Right ventricle myocardium inferior (tissue), 1 donor: ENCODE measurements at regions not wholly inside any gene's neighbourhood (a gene's known extent, or its start where the extent isn't known, plus 50 kb on each side); places are given as distances from the start of the nearest gene placed in this dataset.

ENCODE experiments used
- ATAC-seq: fragments of 200-7000 bp; cut with Tn5 transposase; one replicate; pipeline ENCODE4 v1.9.1; 2020; ENCODE audit warnings: mild to moderate bottlenecking, moderate library complexity
- DNase-seq: peaks from one replicate; pipeline ENCODE4 v3.0.0; 2021; ENCODE audit errors: missing footprints
- intact Hi-C: fragments of 100-400 bp; cut with DNase I; formaldehyde crosslinking; loops from one replicate; pipeline ENCODE4 v1.11.0; 2022
- donor health status: DM: no; HTN: yes; CAD: no; lungs with severe emphysema.

DNA sequence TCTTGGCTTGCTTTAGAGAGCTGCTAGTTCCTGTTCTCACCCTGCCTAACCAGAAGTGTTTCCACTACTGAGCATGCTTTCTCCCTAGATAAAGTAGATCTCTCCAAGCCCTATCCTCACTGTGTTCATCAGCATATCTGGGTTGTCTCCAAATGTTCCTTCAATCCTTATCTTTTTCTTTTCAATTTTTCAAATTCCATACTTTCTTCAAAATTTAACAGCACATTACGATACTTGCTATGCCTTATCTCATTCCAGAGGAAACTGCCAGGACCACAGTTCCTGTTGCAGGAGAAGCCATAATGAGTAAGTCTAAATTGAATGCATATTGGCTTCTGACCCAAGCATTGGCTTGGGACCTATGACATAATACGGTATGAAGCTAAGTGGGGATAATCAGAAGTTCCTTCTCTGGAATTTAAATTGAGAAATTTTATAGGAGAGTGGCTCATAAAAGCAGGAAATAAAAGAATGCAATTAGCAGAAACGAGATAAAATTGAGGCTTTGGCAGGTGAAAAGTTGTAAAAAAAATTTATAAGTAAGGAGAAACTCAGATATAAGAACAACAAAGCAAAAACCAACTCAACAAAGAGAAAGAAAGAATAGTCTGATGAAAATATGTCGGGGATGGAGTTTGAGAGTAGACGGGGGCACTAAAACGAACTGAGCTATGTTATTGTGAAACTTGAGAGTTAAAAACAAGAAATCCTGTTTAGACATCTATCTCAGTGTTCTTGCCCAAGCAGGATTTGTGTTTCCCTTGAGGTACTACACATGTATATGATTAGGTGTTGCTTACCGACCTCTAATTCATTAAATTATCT lies 631.7 kb upstream of the CCDC54 start:
- intact Hi-C loops = no loop called here
- no peak for DNase-seq
- peak; percentile 83 for ATAC-seq

- intact Hi-C loops = no loop called here
- ATAC-seq (no peak), DNase-seq (no peak)
Measured at GRCh38 chr3:106746286-106746685, 631.0 kb upstream of the CCDC54 start.

DNA sequence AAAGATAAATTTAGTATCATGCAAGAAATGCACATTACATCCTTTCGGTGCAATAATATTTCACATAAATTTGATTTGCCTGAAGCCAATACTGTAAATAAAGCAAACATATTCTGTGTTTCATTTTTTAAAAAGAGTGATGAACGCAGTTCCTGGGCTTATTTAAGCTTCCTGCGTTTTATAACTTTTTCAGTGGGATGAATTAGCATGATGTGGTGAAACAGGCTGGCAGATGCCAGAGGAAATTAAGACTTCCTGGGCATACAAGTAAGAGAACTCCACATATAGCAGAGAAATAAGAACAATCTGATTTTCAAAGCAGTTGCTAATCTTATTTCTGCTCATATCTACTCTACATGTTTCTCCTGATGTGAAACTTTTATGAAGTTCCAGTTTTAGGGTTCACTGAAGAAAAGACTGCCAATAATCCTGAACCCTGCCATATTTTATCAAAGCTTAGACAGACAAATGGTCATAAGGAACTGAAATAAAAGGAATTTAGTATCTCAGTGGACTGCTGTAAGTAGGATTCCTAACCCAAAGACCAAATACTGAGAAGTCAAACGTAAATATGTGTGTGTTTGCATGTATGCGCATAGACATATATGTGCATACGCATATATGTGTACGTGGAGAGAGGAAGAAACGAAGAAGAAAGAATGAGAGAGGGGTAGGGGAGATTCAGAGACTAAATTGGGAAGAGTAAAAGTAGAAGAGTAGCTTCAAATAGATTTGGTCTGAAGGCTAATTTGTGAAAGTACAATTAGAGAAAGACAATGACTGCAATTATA lies 628.6 kb upstream of the CCDC54 start:
- DNase-seq (no peak), ATAC-seq (no peak)
- intact Hi-C loops = no loop called here

GRCh38 chr3:106750092-106750491 lies 627.1 kb upstream of the CCDC54 start:
- intact Hi-C loops = no loop called here
- ATAC-seq = no peak
- DNase-seq = no peak

- ATAC-seq (no peak), DNase-seq (no peak)
- intact Hi-C loops = no loop called here
Measured at GRCh38 chr3:106755336-106755735, 621.9 kb upstream of the CCDC54 start.

DNA sequence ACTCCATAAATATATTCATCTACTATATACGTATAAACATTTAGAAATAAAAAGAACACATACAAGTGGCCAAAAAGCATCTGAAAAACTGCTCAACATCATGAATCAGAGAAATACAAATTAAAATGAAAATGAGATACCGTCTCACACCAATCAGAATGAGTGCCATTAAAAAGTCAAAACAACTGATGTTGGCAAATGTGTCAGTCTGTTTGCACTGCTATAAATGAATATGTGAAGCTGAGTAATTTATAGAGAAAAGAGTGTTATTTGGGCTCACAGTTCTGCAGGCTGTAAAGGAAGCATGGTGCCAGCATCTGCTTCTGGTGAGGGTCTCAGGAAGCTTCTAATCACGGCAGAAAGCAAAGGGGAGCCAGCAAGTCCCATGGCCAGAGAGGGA lies 620.3 kb upstream of the CCDC54 start:
- intact Hi-C loops = no loop called here
- ATAC-seq (no peak), DNase-seq (no peak)

- intact Hi-C loops = no loop called here
- no peak for DNase-seq
- no peak for ATAC-seq
Measured at GRCh38 chr3:106758459-106758858, 618.8 kb upstream of the CCDC54 start.

- intact Hi-C loops = no loop called here
- no peak for DNase-seq
- no peak for ATAC-seq
Measured at GRCh38 chr3:106759731-106760130, 617.5 kb upstream of the CCDC54 start.

DNA sequence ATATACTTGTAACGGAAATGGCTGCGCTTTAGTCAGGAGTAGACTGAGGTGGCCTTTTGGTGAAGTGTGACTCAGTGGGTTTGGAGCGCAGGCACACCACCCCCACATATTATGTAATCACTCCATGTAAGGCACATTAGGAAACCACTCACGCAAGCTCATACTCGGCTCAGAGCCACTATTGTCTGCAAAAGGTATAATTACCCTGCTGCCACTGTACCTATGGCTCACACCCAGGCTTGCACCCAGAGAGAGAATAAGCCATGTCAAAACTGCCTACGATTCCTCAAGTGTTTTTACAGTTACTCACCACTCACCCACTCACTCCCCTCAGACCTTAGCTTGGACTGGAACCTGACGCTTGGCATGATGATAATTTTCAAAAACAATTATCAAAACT lies 611.9 kb upstream of the CCDC54 start:
- no peak for DNase-seq
- no peak for ATAC-seq
- intact Hi-C loops = no loop called here

GRCh38 chr3:106768941-106769480 lies 608.2 kb upstream of the CCDC54 start:
- intact Hi-C loops = no loop called here
- ATAC-seq (no peak), DNase-seq (no peak)

- intact Hi-C loops = no loop called here
- ATAC-seq (no peak), DNase-seq (no peak)
Measured at GRCh38 chr3:106773795-106774194, 603.4 kb upstream of the CCDC54 start.

DNA sequence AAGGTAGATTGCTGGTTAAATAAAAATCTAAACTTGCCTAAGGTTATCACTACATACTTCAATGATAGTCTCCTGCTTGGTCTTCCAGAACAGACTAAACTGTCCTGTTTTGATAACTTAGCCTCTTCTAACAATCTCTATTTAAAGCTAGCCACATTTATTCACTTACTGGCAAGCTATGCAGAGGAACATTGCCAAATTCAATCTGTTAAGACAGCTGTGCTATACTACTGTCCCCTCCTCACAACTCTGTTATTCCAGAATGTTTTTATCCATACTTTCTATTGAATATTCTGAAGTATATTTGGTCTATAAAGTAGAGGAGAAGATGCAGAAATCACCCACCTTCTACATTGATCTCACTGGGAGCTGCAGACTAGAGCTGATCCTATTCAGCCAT lies 594.0 kb upstream of the CCDC54 start:
- ATAC-seq = no peak
- intact Hi-C loops = no loop called here
- no peak for DNase-seq

- DNase-seq (no peak), ATAC-seq (no peak)
- intact Hi-C loops = no loop called here
Measured at GRCh38 chr3:106789276-106789675, 588.0 kb upstream of the CCDC54 start.

DNA sequence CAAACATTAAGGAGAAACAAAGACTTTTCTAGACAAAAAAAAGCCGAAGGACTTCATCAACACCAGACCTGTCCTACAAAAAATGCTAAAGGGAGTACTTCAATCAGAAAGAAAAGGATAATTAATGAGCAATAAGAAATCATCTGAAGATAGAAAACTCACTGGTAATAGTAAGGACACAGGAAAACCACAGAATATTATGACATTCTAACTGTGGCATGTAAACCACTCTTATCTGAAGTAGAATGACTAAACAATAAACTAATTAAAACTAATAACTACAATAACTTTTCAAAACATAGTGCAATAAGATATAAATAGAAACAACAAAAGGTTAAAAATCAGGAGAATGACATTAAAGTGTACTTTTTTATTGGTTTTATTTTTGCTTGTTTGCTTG lies 584.5 kb upstream of the CCDC54 start:
- intact Hi-C loops = no loop called here
- DNase-seq = no peak
- ATAC-seq = no peak

- ATAC-seq (no peak), DNase-seq (no peak)
- intact Hi-C loops = no loop called here
Measured at GRCh38 chr3:106794442-106794841, 582.8 kb upstream of the CCDC54 start.

DNA sequence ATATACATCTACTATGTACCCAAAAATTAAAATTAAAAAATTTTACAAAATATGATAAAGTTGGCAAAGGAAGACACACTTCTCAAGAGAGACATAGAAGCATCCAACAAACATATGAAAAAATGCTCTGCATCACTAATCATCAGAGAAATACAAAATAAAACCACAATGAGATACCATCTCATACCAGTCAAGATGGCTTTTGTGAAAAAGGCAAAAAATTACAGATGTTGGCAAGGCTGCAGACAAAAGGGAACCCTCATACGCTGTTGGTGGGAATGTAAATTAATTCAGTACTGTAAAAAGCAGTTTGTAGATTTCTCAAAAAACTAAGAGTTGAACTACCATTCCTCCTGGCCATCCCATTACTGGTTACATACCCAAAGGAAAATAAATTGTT lies 581.7 kb upstream of the CCDC54 start:
- intact Hi-C loops = no loop called here
- ATAC-seq = no peak
- no peak for DNase-seq

- intact Hi-C loops = no loop called here
Measured at GRCh38 chr3:106797461-106797860, 579.8 kb upstream of the CCDC54 start.

GRCh38 chr3:106805625-106806024 lies 571.6 kb upstream of the CCDC54 start:
- intact Hi-C loops = no loop called here
- ATAC-seq = no peak
- no peak for DNase-seq

More at GRCh38 chr3:106797461-106797860, 579.8 kb upstream of the CCDC54 start:
- no peak for ATAC-seq
- no peak for DNase-seq

GRCh38 chr3:106806964-106807363 lies 570.3 kb upstream of the CCDC54 start:
- intact Hi-C loops = no loop called here
- no peak for DNase-seq
- no peak for ATAC-seq

DNA sequence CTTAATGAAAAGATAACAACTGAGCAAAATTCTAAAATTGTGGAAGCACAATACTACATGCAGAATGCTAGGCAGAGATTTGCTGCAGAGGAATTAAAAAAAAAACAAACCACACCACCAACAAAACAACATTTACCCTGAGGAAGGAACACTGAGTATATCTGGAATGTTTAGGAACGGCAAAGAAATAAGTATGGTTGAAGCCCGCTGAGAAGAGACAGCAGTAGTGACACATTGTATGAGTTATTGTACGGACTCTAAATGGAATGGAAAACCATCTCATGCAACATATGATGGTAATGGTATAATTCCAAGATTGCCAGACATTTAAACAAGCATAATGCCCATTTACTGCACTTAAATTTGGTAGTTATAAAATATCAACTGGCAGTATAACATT lies 568.2 kb upstream of the CCDC54 start:
- ATAC-seq = no peak
- intact Hi-C loops = no loop called here

More for the DNA sequence above, 568.2 kb upstream of the CCDC54 start:
- DNase-seq = no peak
